Astrocyte (in vitro differentiated cells and primary cell): ENCODE measurements at regions not wholly inside any gene's neighbourhood (a gene's known extent, or its start where the extent isn't known, plus 50 kb on each side); places are given as distances from the start of the nearest gene placed in this dataset.
"Not testable (repeated sequence)": the region's sequence is repeated elsewhere in the genome, so short reads cannot be mapped to it uniquely, and the experiment has no call there.

Experiments used
- DNase-seq: peaks from one replicate; pipeline ENCODE4 v3.0.0-alpha.2; 2010; ENCODE audit warnings: low read depth
- FAIRE-seq: peaks from 2 replicates; lab custom pipeline; 2011; peaks lifted over from hg19 to GRCh38; lab: Jason Lieb, UNC
- H2AFZ ChIP-seq: 2 replicates; pipeline ENCODE4 v1.6.0; 2012; ENCODE audit warnings: low read depth, low read length, inconsistent platforms
- H3K27ac ChIP-seq: 2 replicates; pipeline ENCODE4 v1.5.1; 2011; ENCODE audit warnings: low read depth, low read length, inconsistent platforms
- H3K27me3 ChIP-seq: 2 replicates; pipeline ENCODE4 v1.6.0; 2011; ENCODE audit warnings: low read length, inconsistent platforms; ENCODE audit not compliant: insufficient read depth
- H3K36me3 ChIP-seq: 2 replicates; pipeline ENCODE4 v1.5.1; 2011; ENCODE audit warnings: low read length, inconsistent platforms; ENCODE audit not compliant: insufficient read depth
- H3K4me1 ChIP-seq: 2 replicates; pipeline ENCODE4 v1.5.1; 2011; ENCODE audit warnings: low read length, inconsistent platforms; ENCODE audit not compliant: insufficient read depth
- H3K4me2 ChIP-seq: 2 replicates; pipeline ENCODE4 v1.6.0; 2012; ENCODE audit warnings: low read length, inconsistent platforms
- H3K4me3 ChIP-seq: 2 replicates; pipeline ENCODE4 v1.5.1; 2011; ENCODE audit warnings: low read depth, mild to moderate bottlenecking, low read length, inconsistent platforms; ENCODE audit not compliant: insufficient read depth
- H3K79me2 ChIP-seq: 2 replicates; pipeline ENCODE4 v1.6.0; 2012; ENCODE audit warnings: mild to moderate bottlenecking, low read length, inconsistent platforms; ENCODE audit not compliant: insufficient read depth
- H3K9ac ChIP-seq: 2 replicates; pipeline ENCODE4 v1.6.0; 2012; ENCODE audit warnings: mild to moderate bottlenecking, low read length, inconsistent platforms
- H3K9me3 ChIP-seq: 2 replicates; pipeline ENCODE4 v1.5.1; 2012; ENCODE audit warnings: low read depth, mild to moderate bottlenecking, low read length, inconsistent platforms; ENCODE audit not compliant: insufficient read depth
- H4K20me1 ChIP-seq: 2 replicates; pipeline ENCODE4 v1.6.0; 2012; ENCODE audit warnings: low read length, inconsistent platforms; ENCODE audit not compliant: insufficient read depth
- H3K27ac Mint-ChIP-seq: one replicate; pipeline ENCODE4 v1.8.0; 2021; ENCODE audit warnings: mild to moderate bottlenecking, mixed read lengths; ENCODE audit not compliant: unreplicated experiment
- H3K27me3 Mint-ChIP-seq: one replicate; pipeline ENCODE4 v1.8.0; 2021; ENCODE audit warnings: low read depth, mixed read lengths; ENCODE audit not compliant: unreplicated experiment
- H3K36me3 Mint-ChIP-seq: one replicate; pipeline ENCODE4 v1.8.0; 2021; ENCODE audit warnings: low read depth, mixed read lengths; ENCODE audit not compliant: unreplicated experiment
- H3K4me1 Mint-ChIP-seq: one replicate; pipeline ENCODE4 v1.8.0; 2021; ENCODE audit warnings: low read depth, mixed read lengths; ENCODE audit not compliant: unreplicated experiment
- H3K4me3 Mint-ChIP-seq: one replicate; pipeline ENCODE4 v1.8.0; 2021; ENCODE audit warnings: mild to moderate bottlenecking, moderate library complexity, mixed read lengths; ENCODE audit not compliant: unreplicated experiment
- H3K9me3 Mint-ChIP-seq: one replicate; pipeline ENCODE4 v1.8.0; 2021; ENCODE audit warnings: mild to moderate bottlenecking, mixed read lengths; ENCODE audit not compliant: unreplicated experiment
- EZH2 ChIP-seq: IDR thresholded peaks from 2 replicates; pipeline ENCODE4 v1.6.1; 2012; ENCODE audit warnings: mild to moderate bottlenecking, low read length, inconsistent platforms; ENCODE audit not compliant: insufficient read depth
- TF ChIP-seq, protein P1 (sequence below): IDR thresholded peaks from 2 replicates; pipeline ENCODE4 v1.5.1; 2011; ENCODE audit warnings: low read depth, mild to moderate bottlenecking, inconsistent platforms, low read length, moderate library complexity; ENCODE audit not compliant: insufficient read depth

DNA sequence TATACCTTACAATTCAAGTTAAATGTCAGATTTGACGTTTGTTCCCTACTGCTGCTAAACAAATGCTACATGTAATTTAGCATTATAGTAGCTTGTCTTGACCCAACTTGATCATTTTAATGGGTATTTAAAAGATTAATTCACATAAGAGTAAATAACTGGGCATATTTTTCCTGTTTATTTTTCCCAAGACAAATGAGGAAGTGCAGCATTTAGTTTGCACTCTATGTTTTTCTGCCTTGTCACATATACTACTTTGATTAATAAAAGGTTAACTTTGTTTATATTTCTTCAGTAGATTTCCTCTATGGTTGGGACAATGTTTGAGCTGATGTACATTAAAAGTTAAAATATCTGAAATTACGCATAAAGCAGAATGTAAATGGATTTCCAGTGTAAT, 641.8 kb downstream of the PRR16 start:
- DNase-seq, result no peak
- Mint-ChIP-seq H3K9me3 (no peaks in the 10 kb centered on the region), H3K36me3 (no peaks in the 10 kb centered on the region), H3K27ac (no peak overlapping the region), H3K4me1 (no peaks in the 10 kb centered on the region), H3K4me3 (no peak overlapping the region), H3K27me3 (no peaks in the 10 kb centered on the region)
- no peak for FAIRE-seq
- Histone ChIP-seq H3K9me3 (no peaks in the 10 kb centered on the region), H4K20me1 (no peaks in the 10 kb centered on the region), H2AFZ (no peak overlapping the region), H3K9ac (no peak overlapping the region), H3K36me3 (no peaks in the 10 kb centered on the region), H3K4me1 (no peaks in the 10 kb centered on the region), H3K27me3 (no peaks in the 10 kb centered on the region), H3K79me2 (no peaks in the 10 kb centered on the region), H3K4me2 (no peak overlapping the region), H3K27ac (no peak overlapping the region), H3K4me3 (no peak overlapping the region)
- no peak for TF ChIP-seq EZH2
- TF ChIP-seq, protein P1, sequence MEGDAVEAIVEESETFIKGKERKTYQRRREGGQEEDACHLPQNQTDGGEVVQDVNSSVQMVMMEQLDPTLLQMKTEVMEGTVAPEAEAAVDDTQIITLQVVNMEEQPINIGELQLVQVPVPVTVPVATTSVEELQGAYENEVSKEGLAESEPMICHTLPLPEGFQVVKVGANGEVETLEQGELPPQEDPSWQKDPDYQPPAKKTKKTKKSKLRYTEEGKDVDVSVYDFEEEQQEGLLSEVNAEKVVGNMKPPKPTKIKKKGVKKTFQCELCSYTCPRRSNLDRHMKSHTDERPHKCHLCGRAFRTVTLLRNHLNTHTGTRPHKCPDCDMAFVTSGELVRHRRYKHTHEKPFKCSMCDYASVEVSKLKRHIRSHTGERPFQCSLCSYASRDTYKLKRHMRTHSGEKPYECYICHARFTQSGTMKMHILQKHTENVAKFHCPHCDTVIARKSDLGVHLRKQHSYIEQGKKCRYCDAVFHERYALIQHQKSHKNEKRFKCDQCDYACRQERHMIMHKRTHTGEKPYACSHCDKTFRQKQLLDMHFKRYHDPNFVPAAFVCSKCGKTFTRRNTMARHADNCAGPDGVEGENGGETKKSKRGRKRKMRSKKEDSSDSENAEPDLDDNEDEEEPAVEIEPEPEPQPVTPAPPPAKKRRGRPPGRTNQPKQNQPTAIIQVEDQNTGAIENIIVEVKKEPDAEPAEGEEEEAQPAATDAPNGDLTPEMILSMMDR, result no peak

DNA sequence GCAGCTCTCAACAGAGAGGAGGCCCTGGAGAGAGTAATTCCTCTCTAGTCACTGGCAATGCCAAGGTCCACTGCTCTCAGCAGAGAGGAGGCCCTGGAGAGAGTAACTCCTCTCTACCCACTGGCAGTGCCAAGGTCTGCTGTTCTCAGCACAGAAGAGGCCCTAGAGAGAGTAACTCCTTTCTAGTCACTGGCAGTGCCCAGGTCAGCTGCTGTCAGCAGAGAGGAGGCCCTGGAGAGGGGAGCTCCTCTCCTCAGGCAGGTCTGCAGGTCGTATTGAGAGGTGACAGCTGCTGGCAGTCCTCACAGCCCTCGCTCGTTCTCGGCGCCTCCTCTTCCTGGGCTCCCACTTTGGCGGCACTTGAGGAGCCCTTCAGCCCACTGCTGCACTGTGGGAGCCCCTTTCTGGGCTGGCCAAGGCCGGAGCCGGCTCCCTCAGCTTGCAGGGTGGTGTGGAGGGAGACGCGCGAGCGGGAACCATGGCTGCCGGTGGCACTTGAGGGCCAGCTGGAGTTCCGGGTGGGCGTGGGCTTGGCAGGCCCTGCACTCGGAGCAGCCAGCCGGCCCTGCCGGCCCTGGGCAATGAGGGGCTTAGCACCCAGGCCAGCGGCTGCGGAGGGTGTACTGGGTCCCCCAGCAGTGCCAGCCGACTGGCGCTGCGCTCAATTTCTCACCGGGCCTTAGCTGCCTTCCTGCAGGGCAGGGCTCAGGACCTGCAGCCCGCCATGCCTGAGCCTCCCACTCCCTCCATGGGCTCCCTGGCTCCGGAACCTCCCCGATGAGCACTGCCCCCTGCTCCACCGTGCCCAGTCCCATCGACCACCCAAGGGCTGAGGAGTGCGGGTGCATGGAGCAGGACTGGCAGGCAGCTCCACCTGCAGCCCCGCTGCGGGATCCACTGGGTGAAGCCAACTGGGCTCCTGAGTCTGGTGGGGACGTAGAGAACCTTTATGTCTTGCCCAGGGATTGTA, 642.9 kb downstream of the PRR16 start:
- not testable (repeated sequence) for DNase-seq, H3K79me2 ChIP-seq, H3K27me3 ChIP-seq, H3K36me3 Mint-ChIP-seq, H2AFZ ChIP-seq, H3K27ac Mint-ChIP-seq, H3K4me2 ChIP-seq, H4K20me1 ChIP-seq, H3K4me1 Mint-ChIP-seq, H3K9ac ChIP-seq, H3K27ac ChIP-seq, H3K36me3 ChIP-seq, FAIRE-seq, H3K9me3 ChIP-seq, H3K9me3 Mint-ChIP-seq, H3K4me3 ChIP-seq, H3K4me3 Mint-ChIP-seq, H3K4me1 ChIP-seq, H3K27me3 Mint-ChIP-seq

DNA sequence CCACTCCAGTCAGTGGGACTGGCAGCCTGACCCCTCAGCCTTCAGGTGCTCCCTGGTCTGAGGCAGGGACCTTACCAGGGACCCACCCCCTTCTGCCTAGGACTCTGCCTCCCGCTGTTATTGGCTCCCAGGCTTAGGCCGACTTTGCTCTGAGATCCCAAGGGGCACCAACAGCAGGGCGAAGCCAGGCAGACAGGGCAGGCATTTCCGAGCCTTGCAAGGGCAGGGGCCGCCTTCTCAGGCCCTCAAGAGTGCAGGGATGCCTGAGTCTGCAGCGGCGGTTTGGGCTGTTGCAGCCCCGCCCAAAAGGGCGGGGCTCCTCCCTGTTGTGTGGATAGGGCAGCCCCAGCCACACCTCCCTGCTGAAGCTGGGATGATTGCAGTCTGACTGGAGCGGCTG, 644.6 kb downstream of the PRR16 start:
- no peak overlapping the region for H3K4me3 Mint-ChIP-seq
- FAIRE-seq (no peak), DNase-seq (no peak)
- H3K4me2 ChIP-seq, result no peak overlapping the region
- no peak overlapping the region for H3K27ac Mint-ChIP-seq
- H3K27ac ChIP-seq, result no peak overlapping the region
- no peaks in the 10 kb centered on the region for H3K4me1 ChIP-seq
- no peaks in the 10 kb centered on the region for H3K9me3 ChIP-seq
- H3K36me3 Mint-ChIP-seq, result no peaks in the 10 kb centered on the region
- H3K4me3 ChIP-seq, result no peak overlapping the region
- no peaks in the 10 kb centered on the region for H3K36me3 ChIP-seq
- no peaks in the 10 kb centered on the region for H3K79me2 ChIP-seq
- no peaks in the 10 kb centered on the region for H3K27me3 Mint-ChIP-seq
- H3K4me1 Mint-ChIP-seq, result no peaks in the 10 kb centered on the region
- H3K27me3 ChIP-seq, result no peaks in the 10 kb centered on the region
- no peaks in the 10 kb centered on the region for H4K20me1 ChIP-seq
- H3K9ac ChIP-seq, result no peak overlapping the region
- TF ChIP-seq, protein P1, result no peak
- no peak for TF ChIP-seq EZH2
- no peaks in the 10 kb centered on the region for H3K9me3 Mint-ChIP-seq
- H2AFZ ChIP-seq, result no peak overlapping the region
